ENCODE measurements at regions not wholly inside any gene's neighbourhood (a gene's known extent, or its start where the extent isn't known, plus 50 kb on each side); places are given as distances from the start of the nearest gene placed in this dataset.
A peak's percentile ranks its signal among the peaks of the same experiment; 100 is the strongest.

DNA sequence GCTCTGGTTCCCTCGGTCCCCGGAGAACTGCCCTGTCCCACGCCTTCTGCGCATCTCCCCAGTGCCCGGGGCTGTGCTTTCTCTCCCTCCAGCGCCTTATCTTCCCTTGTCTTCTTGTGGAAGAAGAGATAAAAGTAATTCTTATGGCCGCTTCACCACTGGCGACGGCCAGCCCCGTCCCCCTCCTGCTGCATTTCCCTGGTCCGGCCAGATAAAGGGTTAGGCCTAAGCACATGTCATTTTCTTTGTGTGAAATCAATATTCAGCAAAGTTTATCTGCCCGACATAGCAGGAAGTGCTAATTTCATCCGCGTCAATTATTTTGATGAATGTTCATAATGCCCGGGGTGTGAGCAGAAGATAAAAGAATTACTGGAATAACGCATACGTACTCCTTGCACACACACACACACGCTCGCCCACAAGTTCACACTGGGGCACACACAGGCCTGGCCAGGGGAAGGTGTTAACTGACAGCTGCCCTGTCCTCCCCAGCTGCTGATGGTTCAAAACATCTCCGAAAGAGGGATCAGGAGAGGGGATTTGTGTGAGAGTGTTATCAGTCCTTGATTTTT is 177.7 kb upstream of the LHX5 start:
- no peak overlapping the region for H3K9ac ChIP-seq (ENCODE audit: low read length)
- no peak overlapping the region for H3K4me2 ChIP-seq (ENCODE audit: low read depth, low read length, poor library complexity, severe bottlenecking)
- H3K36me3 ChIP-seq (ENCODE audit: low read length) = no peaks in the 10 kb centered on the region
- no peaks in the 10 kb centered on the region for H3K27me3 ChIP-seq (ENCODE audit: low read length)
- H3K9me2 ChIP-seq (replicated peaks; ENCODE audit: insufficient read depth, low read length) = no peaks in the 10 kb centered on the region
- H3K4me3 ChIP-seq (ENCODE audit: insufficient read depth, low read length, poor library complexity, severe bottlenecking) = no peak overlapping the region
- no peaks in the 10 kb centered on the region for H3F3A ChIP-seq (ENCODE audit: insufficient read depth)
- no peak overlapping the region for H2AFZ ChIP-seq (ENCODE audit: low read depth, low read length, severe bottlenecking)
- H4K20me1 ChIP-seq (ENCODE audit: low read depth, low read length) = no peaks in the 10 kb centered on the region
- TF ChIP-seq, protein P1, sequence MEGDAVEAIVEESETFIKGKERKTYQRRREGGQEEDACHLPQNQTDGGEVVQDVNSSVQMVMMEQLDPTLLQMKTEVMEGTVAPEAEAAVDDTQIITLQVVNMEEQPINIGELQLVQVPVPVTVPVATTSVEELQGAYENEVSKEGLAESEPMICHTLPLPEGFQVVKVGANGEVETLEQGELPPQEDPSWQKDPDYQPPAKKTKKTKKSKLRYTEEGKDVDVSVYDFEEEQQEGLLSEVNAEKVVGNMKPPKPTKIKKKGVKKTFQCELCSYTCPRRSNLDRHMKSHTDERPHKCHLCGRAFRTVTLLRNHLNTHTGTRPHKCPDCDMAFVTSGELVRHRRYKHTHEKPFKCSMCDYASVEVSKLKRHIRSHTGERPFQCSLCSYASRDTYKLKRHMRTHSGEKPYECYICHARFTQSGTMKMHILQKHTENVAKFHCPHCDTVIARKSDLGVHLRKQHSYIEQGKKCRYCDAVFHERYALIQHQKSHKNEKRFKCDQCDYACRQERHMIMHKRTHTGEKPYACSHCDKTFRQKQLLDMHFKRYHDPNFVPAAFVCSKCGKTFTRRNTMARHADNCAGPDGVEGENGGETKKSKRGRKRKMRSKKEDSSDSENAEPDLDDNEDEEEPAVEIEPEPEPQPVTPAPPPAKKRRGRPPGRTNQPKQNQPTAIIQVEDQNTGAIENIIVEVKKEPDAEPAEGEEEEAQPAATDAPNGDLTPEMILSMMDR (IDR thresholded peaks at IDR 0.05; ENCODE audit: insufficient read depth, low read length, poor library complexity, severe bottlenecking) = no peak
- TF ChIP-seq EZH2phosphoT487 (conservative IDR thresholded peaks at IDR 0.05; ENCODE audit: low read length) = no peak
- H3K27ac ChIP-seq (ENCODE audit: low read depth, low read length) = no peak overlapping the region
- no peaks in the 10 kb centered on the region for H3K79me2 ChIP-seq (ENCODE audit: insufficient read depth, low read length)
- no peaks in the 10 kb centered on the region for H3K9me3 ChIP-seq (ENCODE audit: insufficient read depth, low read length)

DNA sequence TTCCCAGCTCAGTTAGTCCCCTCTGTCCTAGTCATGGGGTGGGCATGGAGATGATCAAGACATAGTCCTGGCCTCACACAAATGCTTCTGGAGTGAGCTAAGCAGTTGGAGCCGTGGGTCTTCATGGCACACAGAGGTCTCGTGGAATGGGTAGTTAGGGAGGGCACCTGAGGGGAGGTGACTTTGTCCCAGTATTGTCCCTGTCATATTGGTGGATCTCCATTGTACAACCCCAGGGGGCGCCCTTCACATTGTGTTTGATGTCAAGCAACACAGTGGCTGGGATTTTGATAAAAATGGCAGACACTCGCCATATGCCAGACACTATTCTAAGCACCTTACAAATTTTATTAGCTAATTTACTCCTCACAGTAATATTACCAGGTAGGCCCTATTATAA is 175.4 kb upstream of the LHX5 start:
- TF ChIP-seq EZH2phosphoT487 (conservative IDR thresholded peaks at IDR 0.05; ENCODE audit: low read length) = no peak
- TF ChIP-seq, protein P1 (IDR thresholded peaks at IDR 0.05; ENCODE audit: insufficient read depth, low read length, poor library complexity, severe bottlenecking) = peak; percentile 9
- Histone ChIP-seq H4K20me1 (ENCODE audit: low read depth, low read length) (no peaks in the 10 kb centered on the region), H3K4me2 (ENCODE audit: low read depth, low read length, poor library complexity, severe bottlenecking) (no peak overlapping the region), H3K9me3 (ENCODE audit: insufficient read depth, low read length) (no peaks in the 10 kb centered on the region), H3K27me3 (ENCODE audit: low read length) (no peaks in the 10 kb centered on the region), H3K36me3 (ENCODE audit: low read length) (no peaks in the 10 kb centered on the region), H3K9me2 (replicated peaks; ENCODE audit: insufficient read depth, low read length) (no peaks in the 10 kb centered on the region), H3K79me2 (ENCODE audit: insufficient read depth, low read length) (no peaks in the 10 kb centered on the region), H2AFZ (ENCODE audit: low read depth, low read length, severe bottlenecking) (no peak overlapping the region), H3K27ac (ENCODE audit: low read depth, low read length) (no peak overlapping the region), H3F3A (ENCODE audit: insufficient read depth) (no peaks in the 10 kb centered on the region), H3K9ac (ENCODE audit: low read length) (no peak overlapping the region), H3K4me3 (ENCODE audit: insufficient read depth, low read length, poor library complexity, severe bottlenecking) (no peak overlapping the region)

DNA sequence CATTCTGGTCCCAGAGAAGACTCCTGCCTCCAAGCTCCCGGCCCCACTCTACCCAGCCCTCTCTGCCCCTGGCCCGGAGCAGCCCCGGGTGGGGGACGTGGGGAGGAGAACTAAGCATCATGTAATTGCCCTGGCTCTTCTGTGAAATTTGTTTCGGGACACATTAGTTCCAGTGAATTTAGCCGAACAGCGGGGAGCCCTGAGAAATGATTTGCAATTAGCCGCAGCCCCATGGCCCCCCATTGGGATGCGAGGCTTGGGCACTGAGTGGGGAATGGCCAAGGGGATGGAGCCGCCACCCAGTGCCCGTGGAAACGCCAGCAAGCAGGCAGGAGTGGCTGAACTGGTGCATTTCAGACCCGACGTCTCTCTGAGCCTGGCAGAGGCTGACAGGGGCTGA is 173.9 kb upstream of the LHX5 start:
- H3K27ac ChIP-seq (ENCODE audit: low read depth, low read length) = no peak overlapping the region

More for the DNA sequence above, 173.9 kb upstream of the LHX5 start:
- Histone ChIP-seq H3K27me3 (ENCODE audit: low read length) (no peaks in the 10 kb centered on the region), H3K4me2 (ENCODE audit: low read depth, low read length, poor library complexity, severe bottlenecking) (no peak overlapping the region), H3K9me3 (ENCODE audit: insufficient read depth, low read length) (no peaks in the 10 kb centered on the region), H3K36me3 (ENCODE audit: low read length) (no peaks in the 10 kb centered on the region), H3K79me2 (ENCODE audit: insufficient read depth, low read length) (no peaks in the 10 kb centered on the region), H3K9ac (ENCODE audit: low read length) (no peak overlapping the region), H4K20me1 (ENCODE audit: low read depth, low read length) (no peaks in the 10 kb centered on the region), H2AFZ (ENCODE audit: low read depth, low read length, severe bottlenecking) (no peak overlapping the region), H3F3A (ENCODE audit: insufficient read depth) (no peaks in the 10 kb centered on the region), H3K4me3 (ENCODE audit: insufficient read depth, low read length, poor library complexity, severe bottlenecking) (no peak overlapping the region), H3K9me2 (replicated peaks; ENCODE audit: insufficient read depth, low read length) (no peaks in the 10 kb centered on the region)
- TF ChIP-seq EZH2phosphoT487 (conservative IDR thresholded peaks at IDR 0.05; ENCODE audit: low read length) = no peak
- TF ChIP-seq, protein P1 (IDR thresholded peaks at IDR 0.05; ENCODE audit: insufficient read depth, low read length, poor library complexity, severe bottlenecking) = no peak

All from SU-DHL-6 (cell line).